Caco-2 (cell line): ENCODE measurements at regions not wholly inside any gene's neighbourhood (a gene's known extent, or its start where the extent isn't known, plus 50 kb on each side); places are given as distances from the start of the nearest gene placed in this dataset.

Source experiments
- BruUV-seq: library from RNA; stranded (reverse); fragments of 400-500 nt; replicated peaks from 2 replicates; lab custom pipeline; 2021; lab: Mats Ljungman, UMichigan
- CTCF ChIA-PET: fragments of 300-600 bp; sonication (Branson Sonifier 250); formaldehyde crosslinking; loops from one replicate; lab custom pipeline; 2022; ENCODE audit warnings: antibody characterized with exemption; lab: Charles Lee
- POLR2A ChIA-PET: fragments of 300-600 bp; sonication (Branson Sonifier 250); formaldehyde crosslinking; loops from one replicate; lab custom pipeline; 2022; ENCODE audit warnings: antibody characterized with exemption; lab: Charles Lee
- DNase-seq, 2 experiments: peaks; one replicate each; pipeline versions ENCODE4 v3.0.0 to v3.0.0-alpha.2; 2020 to 2022
- H3K27me3 ChIP-seq: replicated peaks from 2 replicates; pipeline ENCODE4 v1.6.0; 2011; ENCODE audit warnings: low read length; ENCODE audit not compliant: control insufficient read depth, insufficient read depth
- H3K36me3 ChIP-seq: 2 replicates; pipeline ENCODE4 v1.5.1; 2011; ENCODE audit warnings: low read length; ENCODE audit not compliant: control insufficient read depth, insufficient read depth
- H3K4me1 ChIP-seq: fragments of 250-450 bp; sonication (Bioruptor Pico); 2 replicates; pipeline ENCODE4 v1.5.1; 2020; ENCODE audit warnings: mild to moderate bottlenecking
- H3K4me3 ChIP-seq: 2 replicates; pipeline ENCODE4 v1.5.1; 2011; ENCODE audit warnings: low read depth, mild to moderate bottlenecking, control low read depth, low read length
- H3K9me3 ChIP-seq: fragments of 250-450 bp; sonication (Bioruptor Pico); 2 replicates; pipeline ENCODE4 v1.5.1; 2020; ENCODE audit warnings: mild to moderate bottlenecking, moderate library complexity
- H3K27ac Mint-ChIP-seq: one replicate; pipeline ENCODE4 v1.8.0; 2022; ENCODE audit warnings: mixed read lengths; ENCODE audit not compliant: unreplicated experiment
- H3K27me3 Mint-ChIP-seq: one replicate; pipeline ENCODE4 v1.8.0; 2022; ENCODE audit warnings: mixed read lengths; ENCODE audit not compliant: insufficient read depth, unreplicated experiment
- H3K36me3 Mint-ChIP-seq: one replicate; pipeline ENCODE4 v1.8.0; 2022; ENCODE audit warnings: mild to moderate bottlenecking, mixed read lengths; ENCODE audit not compliant: insufficient read depth, unreplicated experiment
- H3K4me1 Mint-ChIP-seq: one replicate; pipeline ENCODE4 v1.8.0; 2022; ENCODE audit warnings: low read depth, mixed read lengths; ENCODE audit not compliant: unreplicated experiment
- H3K4me3 Mint-ChIP-seq: one replicate; pipeline ENCODE4 v1.8.0; 2022; ENCODE audit warnings: mild to moderate bottlenecking, moderate library complexity, mixed read lengths; ENCODE audit not compliant: unreplicated experiment
- H3K9me3 Mint-ChIP-seq: one replicate; pipeline ENCODE4 v1.8.0; 2022; ENCODE audit warnings: mixed read lengths; ENCODE audit not compliant: unreplicated experiment
- CTCF ChIP-seq, 2 experiments: fragments of 200-600 bp in 1 of 2; IDR thresholded peaks; 1 replicate in 1 of 2; 2 replicates in 1 of 2; pipeline versions ENCODE4 v1.5.1 to v1.8.0; 2011 to 2022; ENCODE audit warnings: antibody characterized with exemption in 1 of 2, control low read depth in 1 of 2, inconsistent platforms in 1 of 2, low read depth in 1 of 2, low read length in 1 of 2, mild to moderate bottlenecking in 1 of 2, moderate library complexity in 1 of 2; ENCODE audit not compliant: insufficient read depth in 1 of 2, severe bottlenecking in 1 of 2, unreplicated experiment in 1 of 2
- intact Hi-C: fragments of 100-400 bp; cut with micrococcal nuclease; formaldehyde crosslinking; loops from one replicate; pipeline ENCODE4 v1.10.0; 2022; ENCODE audit not compliant: unreplicated experiment

- Histone ChIP-seq H3K36me3 (no peaks in the 10 kb centered on the region), H3K4me3 (peak overlapping the region; percentile 29), H3K4me1 (peaks cover 34% of the 10 kb centered on the region), H3K27me3 (no peaks in the 10 kb centered on the region), H3K9me3 (no peaks in the 10 kb centered on the region)
- ChIA-PET POLR2A (interaction anchor here (0.5 to 1.9 kb wide), 22 partner anchors 8 to 1372 kb away, joined by 3 to 32 read pairs (median 5); partner anchors contain the start of gene IER5L), CTCF (interaction anchor here (0.6 to 1.6 kb wide), 13 partner anchors 9 to 329 kb away, joined by 3 to 9 read pairs (median 3); no protein-coding TSS in a partner anchor)
- Mint-ChIP-seq H3K9me3 (no peaks in the 10 kb centered on the region), H3K4me3 (peak overlapping the region; percentile 82), H3K4me1 (no peaks in the 10 kb centered on the region), H3K27me3 (no peaks in the 10 kb centered on the region), H3K27ac (peak overlapping the region; percentile 97), H3K36me3 (peaks cover 5% of the 10 kb centered on the region)
- TSS peak; percentile 68 for BruUV-seq
- no peak for TF ChIP-seq CTCF (IDR thresholded peaks at IDR 0.05; ENCODE audit: insufficient read depth in 1 of 2, low read depth in 1 of 2, low read length in 1 of 2, severe bottlenecking in 1 of 2, unreplicated experiment in 1 of 2)
- peak; percentile 95 to 98 for DNase-seq
- intact Hi-C loops, result loop anchor here (1.0 kb wide), 1 partner anchor 19 kb away; no protein-coding TSS in a partner anchor
Measured at GRCh38 chr9:129460323-129461261, 160.3 kb downstream of the C9orf50 start.

GRCh38 chr9:129459547-129460322, 161.2 kb downstream of the C9orf50 start:
- BruUV-seq, result no TSS peak
- Histone ChIP-seq H3K4me3 (no peak overlapping the region), H3K4me1 (peaks cover 34% of the 10 kb centered on the region), H3K36me3 (no peaks in the 10 kb centered on the region), H3K9me3 (no peaks in the 10 kb centered on the region), H3K27me3 (no peaks in the 10 kb centered on the region)
- no peak for TF ChIP-seq CTCF (IDR thresholded peaks at IDR 0.05; ENCODE audit: insufficient read depth in 1 of 2, low read depth in 1 of 2, low read length in 1 of 2, severe bottlenecking in 1 of 2, unreplicated experiment in 1 of 2)
- no peaks in the 10 kb centered on the region for H3K4me1 Mint-ChIP-seq
- no peaks in the 10 kb centered on the region for H3K9me3 Mint-ChIP-seq
- CTCF ChIA-PET, result interaction anchor here (0.6 to 1.6 kb wide), 12 partner anchors 10 to 395 kb away, joined by 3 to 9 read pairs (median 4); no protein-coding TSS in a partner anchor
- H3K27ac Mint-ChIP-seq, result peak overlapping the region; percentile 97
- H3K27me3 Mint-ChIP-seq, result no peaks in the 10 kb centered on the region
- H3K36me3 Mint-ChIP-seq, result peaks cover 5% of the 10 kb centered on the region
- no peak for DNase-seq
- POLR2A ChIA-PET, result interaction anchor here (0.5 to 1.9 kb wide), 16 partner anchors 9 to 1373 kb away, joined by 3 to 32 read pairs (median 5); partner anchors contain the start of gene IER5L
- peak overlapping the region; percentile 82 for H3K4me3 Mint-ChIP-seq
- intact Hi-C loops, result loop anchor here (1.0 to 2.0 kb wide), 2 partner anchors 17 to 20 kb away; no protein-coding TSS in a partner anchor
